ENCODE measurements at regions not wholly inside any gene's neighbourhood (a gene's known extent, or its start where the extent isn't known, plus 50 kb on each side); places are given as distances from the start of the nearest gene placed in this dataset.

DNA sequence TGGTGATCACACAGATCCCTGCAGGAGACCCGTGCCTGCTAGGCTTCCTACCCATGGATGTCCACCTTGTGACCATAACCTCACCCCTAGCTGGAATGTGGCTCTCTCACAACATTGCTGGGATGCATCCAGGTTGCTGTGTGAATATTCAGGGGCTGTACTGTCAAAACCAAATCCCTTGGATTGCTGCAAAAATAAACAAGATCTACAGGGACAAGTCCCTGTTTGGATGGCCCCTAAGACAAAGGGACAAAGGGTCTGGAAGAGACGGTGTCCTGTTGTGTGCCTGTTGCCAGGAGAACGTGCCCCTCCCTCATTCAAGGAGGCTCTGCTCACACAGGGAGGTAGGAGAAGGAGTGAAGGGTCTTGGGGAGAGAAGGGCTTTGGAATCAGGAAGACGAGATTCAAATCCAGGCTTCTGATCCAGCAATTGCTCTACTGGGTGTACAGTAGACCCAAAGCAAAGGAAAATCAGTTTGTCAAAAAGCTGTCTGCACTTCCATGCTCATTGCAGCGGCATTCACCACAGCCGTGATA is 89.2 kb upstream of the WASF3 start:
- Histone ChIP-seq H3K36me3 (ENCODE audit: control insufficient read depth in 2 of 2, insufficient read depth in 2 of 2, low read length in 1 of 2) (no peaks in the 10 kb centered on the region), H3K9me3 (ENCODE audit: control insufficient read depth in 2 of 2, insufficient read depth in 1 of 2, low read length in 1 of 2) (no peaks in the 10 kb centered on the region), H3K4me1 (ENCODE audit: control insufficient read depth in 2 of 2, insufficient read depth in 2 of 2, low read length in 2 of 2) (no peaks in the 10 kb centered on the region), H3K4me3 (ENCODE audit: low read length in 2 of 2) (no peak overlapping the region), H3K27me3 (ENCODE audit: control insufficient read depth in 2 of 2, insufficient read depth in 1 of 2, low read length in 1 of 2) (no peaks in the 10 kb centered on the region), H3K27ac (ENCODE audit: low read depth in 1 of 2, low read length in 1 of 2) (no peak overlapping the region)
- WGBS, result 57% methylated on average over 6 of the region's 6 CpGs
- DNase-seq (ENCODE audit: low read depth in 6 of 9, low spot score in 9 of 9), result no peak

GRCh38 chr13:26469602-26470001 is 87.9 kb upstream of the WASF3 start:
- H3K27me3 ChIP-seq (ENCODE audit: control insufficient read depth in 2 of 2, insufficient read depth in 1 of 2, low read length in 1 of 2), result peaks cover 0 to 7% of the 10 kb centered on the region in 2 donors
- no peak overlapping the region for H3K4me3 ChIP-seq (ENCODE audit: low read length in 2 of 2)
- 94% methylated on average over 4 of the region's 4 CpGs for WGBS
- no peaks in the 10 kb centered on the region for H3K4me1 ChIP-seq (ENCODE audit: control insufficient read depth in 2 of 2, insufficient read depth in 2 of 2, low read length in 2 of 2)
- DNase-seq (ENCODE audit: low read depth in 6 of 9, low spot score in 9 of 9), result no peak
- H3K36me3 ChIP-seq (ENCODE audit: control insufficient read depth in 2 of 2, insufficient read depth in 2 of 2, low read length in 1 of 2), result no peaks in the 10 kb centered on the region
- H3K9me3 ChIP-seq (ENCODE audit: control insufficient read depth in 2 of 2, insufficient read depth in 1 of 2, low read length in 1 of 2), result no peaks in the 10 kb centered on the region
- H3K27ac ChIP-seq (ENCODE audit: low read depth in 1 of 2, low read length in 1 of 2), result no peak overlapping the region

DNA sequence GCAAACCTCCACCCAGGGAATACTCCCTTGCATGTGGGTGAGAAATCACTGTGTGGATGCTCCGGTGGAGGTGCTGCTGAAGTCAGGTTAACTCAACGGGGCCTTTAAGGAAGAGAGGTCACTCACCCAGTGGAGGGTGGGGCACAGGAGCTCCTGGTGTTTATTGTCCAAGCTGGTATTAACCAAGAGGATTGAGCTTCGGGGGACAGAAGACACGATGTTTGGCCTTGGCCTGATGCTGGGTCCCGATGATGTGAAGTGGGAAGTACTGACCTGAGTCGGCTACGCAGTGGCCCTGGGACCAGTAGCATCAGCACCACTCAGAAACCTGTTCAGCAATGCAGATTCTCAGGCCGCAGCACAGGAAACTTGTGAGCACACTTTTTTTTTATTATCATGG is 85.7 kb upstream of the WASF3 start:
- 93% methylated on average over 8 of the region's 8 CpGs for WGBS
- H3K36me3 ChIP-seq (ENCODE audit: control insufficient read depth in 2 of 2, insufficient read depth in 2 of 2, low read length in 1 of 2), result no peaks in the 10 kb centered on the region
- peaks cover 0 to 21% of the 10 kb centered on the region in 2 donors for H3K27me3 ChIP-seq (ENCODE audit: control insufficient read depth in 2 of 2, insufficient read depth in 1 of 2, low read length in 1 of 2)
- H3K4me1 ChIP-seq (ENCODE audit: control insufficient read depth in 2 of 2, insufficient read depth in 2 of 2, low read length in 2 of 2), result peaks cover 0 to 11% of the 10 kb centered on the region in 2 donors
- no peak for DNase-seq (ENCODE audit: low read depth in 6 of 9, low spot score in 9 of 9)
- no peaks in the 10 kb centered on the region for H3K9me3 ChIP-seq (ENCODE audit: control insufficient read depth in 2 of 2, insufficient read depth in 1 of 2, low read length in 1 of 2)
- no peak overlapping the region for H3K4me3 ChIP-seq (ENCODE audit: low read length in 2 of 2)
- no peak overlapping the region for H3K27ac ChIP-seq (ENCODE audit: low read depth in 1 of 2, low read length in 1 of 2)

DNA sequence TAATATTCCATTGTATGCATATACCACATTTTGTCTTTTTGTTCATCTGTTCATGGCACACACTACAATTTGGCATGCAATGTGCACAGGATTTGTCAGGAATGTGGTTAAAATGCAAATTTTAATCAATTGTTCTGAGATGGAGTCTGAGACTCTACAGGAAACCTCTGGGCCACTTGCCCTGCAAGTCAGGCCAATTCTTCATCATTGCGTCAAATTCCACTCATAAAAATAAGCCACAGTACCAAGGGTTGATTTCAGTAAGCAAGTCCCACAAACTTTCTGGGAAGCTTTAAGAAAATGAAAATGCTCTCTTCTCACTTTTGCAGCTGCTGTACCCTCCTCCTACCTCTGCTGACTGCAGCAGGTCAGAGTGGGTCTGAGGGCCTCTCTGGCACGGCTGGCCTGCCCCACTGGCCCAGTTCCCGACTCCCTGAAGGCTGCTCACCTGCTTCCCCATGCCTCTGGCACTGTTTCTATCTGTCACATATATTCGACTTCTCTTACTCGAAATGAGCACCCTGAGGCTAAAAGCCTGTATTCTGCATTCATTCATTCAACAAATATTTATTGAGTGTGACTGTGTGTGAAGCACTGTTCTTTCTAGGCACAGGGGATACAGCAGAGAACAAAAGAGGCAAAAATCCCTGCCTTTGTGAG is 83.8 kb upstream of the WASF3 start:
- WGBS, result 85% methylated on average over 5 of the region's 5 CpGs
- no peak for DNase-seq (ENCODE audit: low read depth in 6 of 9, low spot score in 9 of 9)
- Histone ChIP-seq H3K27ac (ENCODE audit: low read depth in 1 of 2, low read length in 1 of 2) (no peak overlapping the region), H3K27me3 (ENCODE audit: control insufficient read depth in 2 of 2, insufficient read depth in 1 of 2, low read length in 1 of 2) (peaks cover 0 to 21% of the 10 kb centered on the region in 2 donors), H3K4me1 (ENCODE audit: control insufficient read depth in 2 of 2, insufficient read depth in 2 of 2, low read length in 2 of 2) (peaks cover 0 to 11% of the 10 kb centered on the region in 2 donors), H3K36me3 (ENCODE audit: control insufficient read depth in 2 of 2, insufficient read depth in 2 of 2, low read length in 1 of 2) (no peaks in the 10 kb centered on the region), H3K9me3 (ENCODE audit: control insufficient read depth in 2 of 2, insufficient read depth in 1 of 2, low read length in 1 of 2) (no peaks in the 10 kb centered on the region), H3K4me3 (ENCODE audit: low read length in 2 of 2) (no peak overlapping the region)

GRCh38 chr13:26474286-26474685 is 83.2 kb upstream of the WASF3 start:
- peaks cover 0 to 11% of the 10 kb centered on the region in 2 donors for H3K4me1 ChIP-seq (ENCODE audit: control insufficient read depth in 2 of 2, insufficient read depth in 2 of 2, low read length in 2 of 2)
- no peak for DNase-seq (ENCODE audit: low read depth in 6 of 9, low spot score in 9 of 9)
- H3K27ac ChIP-seq (ENCODE audit: low read depth in 1 of 2, low read length in 1 of 2), result no peak overlapping the region
- no peak overlapping the region for H3K4me3 ChIP-seq (ENCODE audit: low read length in 2 of 2)
- 87% methylated on average over 11 of the region's 11 CpGs for WGBS
- no peaks in the 10 kb centered on the region for H3K36me3 ChIP-seq (ENCODE audit: control insufficient read depth in 2 of 2, insufficient read depth in 2 of 2, low read length in 1 of 2)
- peaks cover 0 to 21% of the 10 kb centered on the region in 2 donors for H3K27me3 ChIP-seq (ENCODE audit: control insufficient read depth in 2 of 2, insufficient read depth in 1 of 2, low read length in 1 of 2)
- no peaks in the 10 kb centered on the region for H3K9me3 ChIP-seq (ENCODE audit: control insufficient read depth in 2 of 2, insufficient read depth in 1 of 2, low read length in 1 of 2)

DNA sequence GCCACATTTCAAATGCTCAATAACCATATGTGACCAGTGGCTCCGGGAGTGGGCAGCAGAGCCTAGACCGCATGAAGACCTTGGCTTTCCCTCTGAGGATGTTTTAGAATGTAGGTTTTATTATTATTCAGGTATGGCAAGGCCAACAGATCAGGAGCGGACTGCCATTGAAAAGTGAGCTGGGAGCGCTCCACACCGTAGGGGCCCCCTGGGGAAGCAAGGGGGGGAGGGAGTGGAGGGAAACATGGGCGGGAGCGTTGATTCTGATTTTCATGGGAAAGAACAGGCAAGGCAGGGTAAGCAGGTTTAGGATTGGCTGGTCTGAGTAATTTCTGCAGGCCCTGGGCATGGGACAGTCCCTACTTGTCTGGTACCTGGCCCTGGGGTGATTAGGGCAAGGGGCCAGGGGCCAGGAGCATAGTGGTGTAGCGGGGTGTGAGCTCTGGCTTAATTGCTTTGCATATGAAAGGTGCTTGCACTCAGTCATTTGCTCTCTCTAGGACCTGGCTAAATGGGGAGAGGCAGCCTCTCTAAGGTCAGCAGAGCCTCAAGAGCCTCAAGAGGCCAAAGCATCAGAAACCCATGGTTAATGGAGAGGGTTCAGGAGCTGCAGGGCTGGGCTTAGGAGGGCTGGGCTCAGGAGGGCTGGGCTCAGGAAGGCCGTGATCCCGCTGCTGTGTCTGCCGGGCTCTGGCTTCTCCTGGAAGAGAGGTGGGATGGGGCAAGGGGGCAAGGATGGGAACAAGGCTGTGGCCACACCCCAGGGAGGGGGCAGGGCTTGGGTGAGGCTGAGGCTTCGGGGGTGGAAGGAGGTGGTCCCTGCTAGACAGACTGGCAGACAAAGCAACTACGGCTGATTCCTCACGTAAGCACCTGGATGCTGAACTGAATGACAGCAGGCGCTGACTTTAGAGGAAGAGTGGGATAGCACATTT is 82.0 kb upstream of the WASF3 start:
- 67% methylated on average over 15 of the region's 15 CpGs for WGBS
- DNase-seq (ENCODE audit: low read depth in 6 of 9, low spot score in 9 of 9), result no peak
- H3K4me3 ChIP-seq (ENCODE audit: low read length in 2 of 2), result no peak overlapping the region

DNA sequence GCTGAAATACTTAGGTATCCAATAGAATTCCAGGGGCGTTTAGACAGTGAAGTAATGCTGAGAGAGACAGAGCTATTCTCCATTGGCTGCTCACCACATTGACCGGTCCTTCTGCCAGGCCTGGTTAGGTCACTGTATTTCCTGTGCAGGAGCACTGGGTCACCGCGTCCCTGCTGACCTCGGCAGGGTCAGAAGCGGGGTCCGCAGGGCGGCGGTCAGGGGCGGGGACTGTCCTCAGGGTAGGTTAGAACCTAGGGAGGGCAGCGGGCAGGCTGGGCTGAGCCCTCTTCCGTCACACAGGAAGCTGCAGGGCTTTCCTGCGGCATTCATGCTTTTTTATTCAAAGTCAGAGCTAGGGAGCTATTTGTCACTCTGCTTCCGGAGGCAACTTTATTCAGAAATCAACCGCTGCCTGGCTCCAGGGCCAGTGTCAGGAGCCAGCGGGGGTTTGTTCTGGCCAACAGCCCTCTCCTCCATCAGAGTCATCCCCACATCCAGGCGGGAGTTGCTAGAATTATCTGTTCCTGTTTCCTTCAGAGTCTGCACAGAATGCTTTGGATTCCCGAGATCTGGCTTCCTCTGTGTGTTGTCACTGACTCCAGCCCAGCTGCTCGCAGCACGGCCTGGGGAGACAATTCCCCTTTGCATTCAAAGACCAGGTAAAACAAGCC is 81.2 kb upstream of the WASF3 start:
- no peaks in the 10 kb centered on the region for H3K36me3 ChIP-seq (ENCODE audit: control insufficient read depth in 2 of 2, insufficient read depth in 2 of 2, low read length in 1 of 2)
- WGBS, result 6% methylated on average over 20 of the region's 20 CpGs
- DNase-seq (ENCODE audit: low read depth in 6 of 9, low spot score in 9 of 9), result no peak
- H3K27me3 ChIP-seq (ENCODE audit: control insufficient read depth in 2 of 2, insufficient read depth in 1 of 2, low read length in 1 of 2), result peaks cover 0 to 21% of the 10 kb centered on the region in 2 donors
- H3K4me1 ChIP-seq (ENCODE audit: control insufficient read depth in 2 of 2, insufficient read depth in 2 of 2, low read length in 2 of 2), result peaks cover 0 to 11% of the 10 kb centered on the region in 2 donors
- H3K27ac ChIP-seq (ENCODE audit: low read depth in 1 of 2, low read length in 1 of 2), result no peak overlapping the region
- no peak overlapping the region for H3K4me3 ChIP-seq (ENCODE audit: low read length in 2 of 2)
- no peaks in the 10 kb centered on the region for H3K9me3 ChIP-seq (ENCODE audit: control insufficient read depth in 2 of 2, insufficient read depth in 1 of 2, low read length in 1 of 2)

More for the DNA sequence above, 82.0 kb upstream of the WASF3 start:
- no peaks in the 10 kb centered on the region for H3K9me3 ChIP-seq (ENCODE audit: control insufficient read depth in 2 of 2, insufficient read depth in 1 of 2, low read length in 1 of 2)
- no peaks in the 10 kb centered on the region for H3K36me3 ChIP-seq (ENCODE audit: control insufficient read depth in 2 of 2, insufficient read depth in 2 of 2, low read length in 1 of 2)
- peaks cover 0 to 21% of the 10 kb centered on the region in 2 donors for H3K27me3 ChIP-seq (ENCODE audit: control insufficient read depth in 2 of 2, insufficient read depth in 1 of 2, low read length in 1 of 2)
- no peak overlapping the region for H3K27ac ChIP-seq (ENCODE audit: low read depth in 1 of 2, low read length in 1 of 2)
- H3K4me1 ChIP-seq (ENCODE audit: control insufficient read depth in 2 of 2, insufficient read depth in 2 of 2, low read length in 2 of 2), result peaks cover 0 to 11% of the 10 kb centered on the region in 2 donors

GRCh38 chr13:26476782-26477142 is 80.7 kb upstream of the WASF3 start:
- WGBS, result 64% methylated on average over 3 of the region's 3 CpGs
- Histone ChIP-seq H3K27me3 (ENCODE audit: control insufficient read depth in 2 of 2, insufficient read depth in 1 of 2, low read length in 1 of 2) (peaks cover 0 to 21% of the 10 kb centered on the region in 2 donors), H3K27ac (ENCODE audit: low read depth in 1 of 2, low read length in 1 of 2) (no peak overlapping the region), H3K4me1 (ENCODE audit: control insufficient read depth in 2 of 2, insufficient read depth in 2 of 2, low read length in 2 of 2) (peaks cover 0 to 11% of the 10 kb centered on the region in 2 donors), H3K9me3 (ENCODE audit: control insufficient read depth in 2 of 2, insufficient read depth in 1 of 2, low read length in 1 of 2) (no peaks in the 10 kb centered on the region), H3K36me3 (ENCODE audit: control insufficient read depth in 2 of 2, insufficient read depth in 2 of 2, low read length in 1 of 2) (no peaks in the 10 kb centered on the region), H3K4me3 (ENCODE audit: low read length in 2 of 2) (no peak overlapping the region)
- no peak for DNase-seq (ENCODE audit: low read depth in 6 of 9, low spot score in 9 of 9)

All from thymus (tissue), 11 donors.